K562 (cell line): ENCODE measurements at regions not wholly inside any gene's neighbourhood (a gene's known extent, or its start where the extent isn't known, plus 50 kb on each side); places are given as distances from the start of the nearest gene placed in this dataset.

Experiments used
- ARID2 ChIP-seq: fragments of 450-650 bp; IDR thresholded peaks from 2 replicates; pipeline ENCODE4 v1.6.1; 2017; ENCODE audit warnings: antibody characterized with exemption, mild to moderate bottlenecking
- CBFA2T2 ChIP-seq: fragments of 450-650 bp; conservative IDR thresholded peaks from 2 replicates; pipeline ENCODE4 v1.6.1; 2017; ENCODE audit warnings: mild to moderate bottlenecking
- CHD7 ChIP-seq: fragments of 200-600 bp; sonication (generic); IDR thresholded peaks from one replicate; pipeline ENCODE4 v1.6.1; 2012; ENCODE audit warnings: mild to moderate bottlenecking, low read depth, low read length, inconsistent platforms
- E2F3 ChIP-seq: fragments of 250-450 bp; sonication (Bioruptor Pico); IDR thresholded peaks from 2 replicates; pipeline ENCODE4 v1.4.0; 2020; ENCODE audit warnings: mild to moderate bottlenecking
- JUN ChIP-seq, 2 experiments: sonication (generic) in 1 of 2; formaldehyde crosslinking in 1 of 2; IDR thresholded peaks; 2 replicates each; pipeline versions ENCODE4 v1.6.1 to v1.8.0; 2012 to 2022; ENCODE audit warnings: borderline replicate concordance in 2 of 2, mild to moderate bottlenecking in 2 of 2, improper control_type of control experiment in 1 of 2, low read depth in 1 of 2, low read length in 1 of 2, missing genetic modification reagents in 1 of 2
- MTA2 ChIP-seq: fragments of 450-650 bp; IDR thresholded peaks from 2 replicates; pipeline ENCODE4 v1.6.1; 2016; ENCODE audit warnings: low read depth
- PHF20 ChIP-seq: fragments of 450-650 bp; IDR thresholded peaks from 2 replicates; pipeline ENCODE4 v1.6.1; 2018; ENCODE audit not compliant: partially characterized antibody
- RCOR1 ChIP-seq, 2 experiments: IDR thresholded peaks; 2 replicates each; pipeline ENCODE4 v1.6.1; 2012; ENCODE audit warnings: low read depth in 2 of 2, low read length in 2 of 2, borderline replicate concordance in 1 of 2, improper control_type of control experiment in 1 of 2
- SRSF1 ChIP-seq: fragments of 200-400 bp; formaldehyde crosslinking; IDR thresholded peaks from 2 replicates; pipeline ENCODE4 v1.6.1; 2017; ENCODE audit warnings: mild to moderate bottlenecking, low read depth, low read length, moderate library complexity
- SUPT5H ChIP-seq: fragments of 450-650 bp; IDR thresholded peaks from 2 replicates; pipeline ENCODE4 v1.6.1; 2016
- TOE1 ChIP-seq, 2 experiments: fragments of 450-650 bp in 1 of 2; sonication (generic) in 1 of 2; formaldehyde crosslinking in 1 of 2; IDR thresholded peaks; 2 replicates each; pipeline versions ENCODE4 v1.7.1 to v1.8.0; 2016 to 2022; ENCODE audit warnings: borderline replicate concordance in 2 of 2, mild to moderate bottlenecking in 2 of 2, antibody characterized with exemption in 1 of 2, inconsistent platforms in 1 of 2, low read depth in 1 of 2, missing genetic modification reagents in 1 of 2, moderate library complexity in 1 of 2
- ZNF197 ChIP-seq: fragments of 200-800 bp; sonication (Bioruptor generic); IDR thresholded peaks from 2 replicates; pipeline ENCODE4 v1.6.1; 2016; ENCODE audit warnings: low read depth, missing genetic modification characterization, missing compliant biosample characterization
- TF ChIP-seq, protein P1 (sequence below): fragments of 450-650 bp; formaldehyde crosslinking; IDR thresholded peaks from 2 replicates; pipeline ENCODE4 v1.4.0; 2022; ENCODE audit warnings: missing genetic modification characterization

DNA sequence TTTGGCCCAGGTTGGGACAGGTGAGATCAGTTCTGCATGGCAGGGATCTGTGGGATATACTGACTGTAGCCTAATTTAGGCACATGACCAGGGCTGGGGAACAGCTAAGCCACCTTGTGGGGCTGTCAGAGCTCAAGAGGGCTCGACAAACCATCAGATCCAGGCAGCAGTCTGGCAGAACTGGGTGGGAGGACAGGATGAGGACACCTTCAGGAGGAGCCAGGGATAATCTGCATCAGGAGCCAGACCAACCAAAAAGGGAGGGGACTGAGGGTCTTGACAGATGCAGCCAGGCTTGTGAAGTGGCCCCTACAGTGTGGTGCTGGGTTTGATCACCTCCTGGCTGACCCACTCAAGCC is 123.4 kb downstream of the MAFB start (continued):
- no peak for TF ChIP-seq TOE1 (IDR thresholded peaks at IDR 0.05; ENCODE audit: borderline replicate concordance)
- TF ChIP-seq TOE1 (CRISPR knock-in tag; IDR thresholded peaks at IDR 0.05; ENCODE audit: borderline replicate concordance, low read depth): no peak
- no peak for TF ChIP-seq PHF20
- TF ChIP-seq RCOR1 (IDR thresholded peaks at IDR 0.05; ENCODE audit: borderline replicate concordance in 1 of 2, low read depth in 2 of 2, low read length in 2 of 2): no peak
- no peak for TF ChIP-seq CHD7
- no peak for TF ChIP-seq MTA2
- TF ChIP-seq ZNF197 (CRISPR knock-in tag): no peak
- TF ChIP-seq E2F3 (CRISPR knock-in tag): no peak
- TF ChIP-seq JUN (IDR thresholded peaks at IDR 0.05; ENCODE audit: borderline replicate concordance, low read depth, low read length): no peak
- TF ChIP-seq JUN (CRISPR knock-in tag; IDR thresholded peaks at IDR 0.05; ENCODE audit: borderline replicate concordance): no peak
- no peak for TF ChIP-seq ARID2
- TF ChIP-seq, protein P1, sequence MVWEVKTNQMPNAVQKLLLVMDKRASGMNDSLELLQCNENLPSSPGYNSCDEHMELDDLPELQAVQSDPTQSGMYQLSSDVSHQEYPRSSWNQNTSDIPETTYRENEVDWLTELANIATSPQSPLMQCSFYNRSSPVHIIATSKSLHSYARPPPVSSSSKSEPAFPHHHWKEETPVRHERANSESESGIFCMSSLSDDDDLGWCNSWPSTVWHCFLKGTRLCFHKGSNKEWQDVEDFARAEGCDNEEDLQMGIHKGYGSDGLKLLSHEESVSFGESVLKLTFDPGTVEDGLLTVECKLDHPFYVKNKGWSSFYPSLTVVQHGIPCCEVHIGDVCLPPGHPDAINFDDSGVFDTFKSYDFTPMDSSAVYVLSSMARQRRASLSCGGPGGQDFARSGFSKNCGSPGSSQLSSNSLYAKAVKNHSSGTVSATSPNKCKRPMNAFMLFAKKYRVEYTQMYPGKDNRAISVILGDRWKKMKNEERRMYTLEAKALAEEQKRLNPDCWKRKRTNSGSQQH: no peak
- TF ChIP-seq CBFA2T2: no peak
- TF ChIP-seq SUPT5H: no peak
- no peak for TF ChIP-seq SRSF1
- TF ChIP-seq, all 486 proteins: peak for 0
